Progenitor cell of endocrine pancreas (in vitro differentiated cells): ENCODE measurements at regions not wholly inside any gene's neighbourhood (a gene's known extent, or its start where the extent isn't known, plus 50 kb on each side); places are given as distances from the start of the nearest gene placed in this dataset.

ENCODE experiments used
- DNase-seq: peaks from one replicate; pipeline ENCODE4 v3.0.0; 2021; ENCODE audit warnings: low spot score; ENCODE audit not compliant: unreplicated experiment
- H3K27ac Mint-ChIP-seq: 2 replicates; pipeline ENCODE4 v1.8.0; 2021; ENCODE audit warnings: mild to moderate bottlenecking, moderate library complexity, mixed read lengths
- H3K27me3 Mint-ChIP-seq: 2 replicates; pipeline ENCODE4 v1.8.0; 2021; ENCODE audit warnings: mixed read lengths
- H3K36me3 Mint-ChIP-seq: 2 replicates; pipeline ENCODE4 v1.8.0; 2022; ENCODE audit warnings: mixed read lengths; ENCODE audit not compliant: insufficient read depth
- H3K4me1 Mint-ChIP-seq: 2 replicates; pipeline ENCODE4 v1.8.0; 2021; ENCODE audit warnings: low read depth, mixed read lengths
- H3K4me3 Mint-ChIP-seq: 2 replicates; pipeline ENCODE4 v1.8.0; 2021; ENCODE audit warnings: low read depth, mild to moderate bottlenecking, moderate library complexity, mixed read lengths
- H3K9me3 Mint-ChIP-seq: 2 replicates; pipeline ENCODE4 v1.8.0; 2021; ENCODE audit warnings: low read depth, mixed read lengths
- CTCF ChIP-seq: fragments of 200-600 bp; sonication (generic); IDR thresholded peaks from one replicate; pipeline ENCODE4 v1.5.0; 2021; ENCODE audit warnings: antibody characterized with exemption, mild to moderate bottlenecking; ENCODE audit not compliant: unreplicated experiment

- TF ChIP-seq CTCF = no peak
- H3K36me3 Mint-ChIP-seq = no peaks in the 10 kb centered on the region
- no peak for DNase-seq
- peaks cover 6% of the 10 kb centered on the region for H3K27me3 Mint-ChIP-seq
- H3K9me3 Mint-ChIP-seq = peaks cover 17% of the 10 kb centered on the region
- no peak overlapping the region for H3K4me3 Mint-ChIP-seq
- H3K27ac Mint-ChIP-seq = no peak overlapping the region
- peaks cover 5% of the 10 kb centered on the region for H3K4me1 Mint-ChIP-seq
Measured at GRCh38 chr15:27627623-27628022, 471.5 kb downstream of the OCA2 start.

DNA sequence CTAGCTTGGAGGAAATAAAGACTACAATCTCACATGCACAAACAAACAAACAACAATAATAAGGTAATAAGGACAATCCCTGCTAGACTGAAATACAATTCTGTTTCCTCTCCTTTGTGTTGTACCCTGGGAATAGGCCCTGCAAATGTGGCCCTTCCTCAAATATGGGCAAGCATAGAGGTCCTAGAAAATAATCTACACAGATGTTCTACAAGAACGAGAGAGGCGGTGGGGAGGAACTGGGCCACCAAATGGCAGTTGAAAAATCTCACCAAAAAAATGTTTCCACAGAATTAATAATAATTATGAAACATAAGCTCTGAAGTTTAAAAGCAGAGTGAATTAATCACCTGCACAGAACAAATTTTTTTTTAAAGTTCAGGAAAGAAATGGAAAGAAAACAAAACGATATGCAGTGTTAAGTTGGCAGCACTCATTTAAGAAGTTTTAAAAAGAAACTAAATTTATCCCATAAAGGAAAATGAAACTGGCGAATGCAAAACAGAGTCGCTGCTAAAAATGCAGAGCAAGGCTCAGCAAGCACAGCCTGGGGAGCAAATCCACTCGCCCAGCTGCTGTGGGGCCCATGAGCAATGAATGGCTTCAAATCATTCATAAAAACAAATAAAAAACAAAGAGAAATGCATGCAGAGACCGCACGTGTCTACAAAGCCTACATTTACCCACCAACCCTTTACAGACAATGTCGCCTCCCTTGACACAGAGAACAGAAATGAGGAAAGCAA, 475.4 kb downstream of the OCA2 start:
- TF ChIP-seq CTCF = no peak
- DNase-seq = no peak
- peaks cover 6% of the 10 kb centered on the region for H3K4me1 Mint-ChIP-seq
- peaks cover 6% of the 10 kb centered on the region for H3K27me3 Mint-ChIP-seq
- peaks cover 13% of the 10 kb centered on the region for H3K9me3 Mint-ChIP-seq
- no peaks in the 10 kb centered on the region for H3K36me3 Mint-ChIP-seq
- no peak overlapping the region for H3K4me3 Mint-ChIP-seq
- no peak overlapping the region for H3K27ac Mint-ChIP-seq

DNA sequence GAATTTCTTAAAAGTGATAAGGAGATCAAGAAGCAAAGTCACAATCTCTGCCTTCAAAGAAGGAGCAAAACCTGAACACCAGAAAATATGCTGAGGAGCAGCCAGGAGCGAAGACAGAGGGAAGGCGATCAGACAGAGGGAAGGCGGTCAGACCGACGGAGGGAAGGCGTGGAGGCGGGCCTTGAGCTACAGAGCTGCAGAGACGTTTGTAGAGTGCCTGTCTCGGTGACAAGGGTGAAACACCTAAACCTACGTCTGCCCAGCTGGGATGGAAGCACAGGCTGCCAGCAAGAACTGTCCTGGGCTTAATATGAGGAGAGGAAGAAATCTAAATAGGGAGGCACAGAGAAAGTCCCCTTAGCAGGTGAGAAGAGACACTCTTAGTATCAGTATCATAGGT, 476.0 kb downstream of the OCA2 start:
- peaks cover 9% of the 10 kb centered on the region for H3K9me3 Mint-ChIP-seq
- peaks cover 6% of the 10 kb centered on the region for H3K27me3 Mint-ChIP-seq
- no peak for TF ChIP-seq CTCF
- no peak overlapping the region for H3K4me3 Mint-ChIP-seq
- peaks cover 6% of the 10 kb centered on the region for H3K4me1 Mint-ChIP-seq
- no peak overlapping the region for H3K27ac Mint-ChIP-seq
- DNase-seq = no peak
- H3K36me3 Mint-ChIP-seq = no peaks in the 10 kb centered on the region

- DNase-seq = no peak
- Mint-ChIP-seq H3K27ac (no peak overlapping the region), H3K4me1 (peaks cover 6% of the 10 kb centered on the region), H3K27me3 (peaks cover 6% of the 10 kb centered on the region), H3K9me3 (peaks cover 3% of the 10 kb centered on the region), H3K36me3 (no peaks in the 10 kb centered on the region), H3K4me3 (no peak overlapping the region)
- TF ChIP-seq CTCF = no peak
Measured at GRCh38 chr15:27622371-27622770, 476.7 kb downstream of the OCA2 start.

GRCh38 chr15:27619204-27619603, 479.9 kb downstream of the OCA2 start:
- H3K36me3 Mint-ChIP-seq = no peaks in the 10 kb centered on the region
- H3K9me3 Mint-ChIP-seq = no peaks in the 10 kb centered on the region
- H3K27me3 Mint-ChIP-seq = peaks cover 6% of the 10 kb centered on the region
- H3K4me3 Mint-ChIP-seq = no peak overlapping the region
- DNase-seq = no peak
- no peak overlapping the region for H3K27ac Mint-ChIP-seq
- peaks cover 6% of the 10 kb centered on the region for H3K4me1 Mint-ChIP-seq
- no peak for TF ChIP-seq CTCF
